ENCODE measurements at regions not wholly inside any gene's neighbourhood (a gene's known extent, or its start where the extent isn't known, plus 50 kb on each side); places are given as distances from the start of the nearest gene placed in this dataset.

GRCh38 chr13:63632321-63632720, 2216.7 kb upstream of the PCDH20 start:
- H3K4me3 ChIP-seq (ENCODE audit: control insufficient read depth, low read depth, low read length), result no peak overlapping the region
- DNase-seq (ENCODE audit: low read depth), result no peak
- TF ChIP-seq CTCF (conservative IDR thresholded peaks at IDR 0.05; ENCODE audit: control insufficient read depth, insufficient read depth, low read depth, low read length), result no peak

- no peak for DNase-seq (ENCODE audit: low read depth)
- TF ChIP-seq CTCF (conservative IDR thresholded peaks at IDR 0.05; ENCODE audit: control insufficient read depth, insufficient read depth, low read depth, low read length), result no peak
Observed at GRCh38 chr13:63631006-63631405, 2215.4 kb upstream of the PCDH20 start.

GRCh38 chr13:63629591-63629990, 2213.9 kb upstream of the PCDH20 start:
- DNase-seq (ENCODE audit: low read depth), result no peak
- no peak for TF ChIP-seq CTCF (conservative IDR thresholded peaks at IDR 0.05; ENCODE audit: control insufficient read depth, insufficient read depth, low read depth, low read length)
- H3K4me3 ChIP-seq (ENCODE audit: control insufficient read depth, low read depth, low read length), result no peak overlapping the region

More at GRCh38 chr13:63631006-63631405, 2215.4 kb upstream of the PCDH20 start:
- no peak overlapping the region for H3K4me3 ChIP-seq (ENCODE audit: control insufficient read depth, low read depth, low read length)

- no peak for DNase-seq (ENCODE audit: low read depth)
Observed at GRCh38 chr13:63628310-63628709, 2212.7 kb upstream of the PCDH20 start.

GRCh38 chr13:63625869-63626268, 2210.2 kb upstream of the PCDH20 start:
- TF ChIP-seq CTCF (conservative IDR thresholded peaks at IDR 0.05; ENCODE audit: control insufficient read depth, insufficient read depth, low read depth, low read length), result no peak
- H3K4me3 ChIP-seq (ENCODE audit: control insufficient read depth, low read depth, low read length), result no peak overlapping the region
- DNase-seq (ENCODE audit: low read depth), result peak; percentile 20

More at GRCh38 chr13:63628310-63628709, 2212.7 kb upstream of the PCDH20 start:
- no peak for TF ChIP-seq CTCF (conservative IDR thresholded peaks at IDR 0.05; ENCODE audit: control insufficient read depth, insufficient read depth, low read depth, low read length)
- H3K4me3 ChIP-seq (ENCODE audit: control insufficient read depth, low read depth, low read length), result no peak overlapping the region

- no peak for DNase-seq (ENCODE audit: low read depth)
- H3K4me3 ChIP-seq (ENCODE audit: control insufficient read depth, low read depth, low read length), result no peak overlapping the region
- TF ChIP-seq CTCF (conservative IDR thresholded peaks at IDR 0.05; ENCODE audit: control insufficient read depth, insufficient read depth, low read depth, low read length), result no peak
Observed at GRCh38 chr13:63614874-63615612, 2199.4 kb upstream of the PCDH20 start.

Measured in fibroblast of mammary gland (primary cell).